ENCODE measurements at regions not wholly inside any gene's neighbourhood (a gene's known extent, or its start where the extent isn't known, plus 50 kb on each side); places are given as distances from the start of the nearest gene placed in this dataset.

DNA sequence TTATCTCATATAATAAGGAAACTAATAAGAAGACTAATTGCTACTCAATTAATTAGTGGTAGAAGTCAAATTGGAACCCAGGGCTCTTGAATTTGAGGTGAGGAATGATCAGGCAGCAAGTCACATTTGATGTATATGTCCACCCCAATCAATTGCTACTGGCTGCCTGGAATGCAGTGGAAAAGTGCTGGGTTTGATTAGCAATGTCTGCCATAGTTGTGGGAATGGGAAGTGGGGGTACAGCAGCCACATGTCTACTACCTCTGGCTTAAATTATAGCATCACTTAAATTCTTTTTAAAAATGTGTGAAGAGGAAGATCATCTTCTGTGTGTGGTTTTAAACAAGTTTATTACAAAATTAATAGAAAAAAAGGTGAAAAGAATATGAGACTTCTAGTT lies 50.8 kb upstream of the NAV2 start:
- DNase-seq, result no peak

DNA sequence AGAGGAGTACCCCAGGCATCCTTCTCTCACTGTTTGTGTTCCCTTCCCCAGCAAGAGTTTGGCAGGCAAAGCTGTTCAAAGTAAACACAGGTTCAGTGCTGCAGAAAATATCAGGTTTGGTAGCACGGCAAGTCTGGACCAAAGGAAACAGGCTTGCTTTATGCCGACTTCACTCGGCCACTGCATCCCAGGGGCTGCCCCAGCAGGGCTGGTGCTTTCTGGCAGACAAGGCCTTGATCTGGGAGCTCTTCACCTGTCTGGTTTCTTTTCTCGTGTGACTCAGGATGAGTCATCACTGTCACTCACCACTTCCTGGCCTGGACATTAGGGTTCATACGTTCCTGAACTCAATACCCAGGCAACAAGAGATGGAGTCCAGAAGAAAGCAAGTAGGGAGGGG lies 52.6 kb upstream of the NAV2 start:
- DNase-seq, result no peak

DNA sequence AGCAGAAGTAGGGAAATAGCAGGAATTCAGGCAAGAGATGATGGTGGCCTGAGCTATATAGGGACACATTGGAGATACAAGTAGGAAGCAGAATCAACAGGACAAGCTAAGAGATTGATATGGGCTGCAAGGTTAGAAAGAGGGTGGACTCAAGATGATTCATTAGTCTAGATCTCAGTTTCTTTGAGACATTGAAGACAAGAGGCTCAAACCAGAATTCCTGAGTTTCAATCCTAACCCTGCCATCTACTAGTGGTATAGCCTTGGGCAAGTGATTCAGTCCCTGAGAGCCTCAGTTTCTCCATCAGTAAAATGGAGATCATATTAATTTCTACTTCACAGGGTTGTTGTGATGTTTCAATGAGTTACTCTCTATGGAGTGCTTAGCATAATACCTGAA lies 53.1 kb upstream of the NAV2 start:
- DNase-seq, result no peak

DNA sequence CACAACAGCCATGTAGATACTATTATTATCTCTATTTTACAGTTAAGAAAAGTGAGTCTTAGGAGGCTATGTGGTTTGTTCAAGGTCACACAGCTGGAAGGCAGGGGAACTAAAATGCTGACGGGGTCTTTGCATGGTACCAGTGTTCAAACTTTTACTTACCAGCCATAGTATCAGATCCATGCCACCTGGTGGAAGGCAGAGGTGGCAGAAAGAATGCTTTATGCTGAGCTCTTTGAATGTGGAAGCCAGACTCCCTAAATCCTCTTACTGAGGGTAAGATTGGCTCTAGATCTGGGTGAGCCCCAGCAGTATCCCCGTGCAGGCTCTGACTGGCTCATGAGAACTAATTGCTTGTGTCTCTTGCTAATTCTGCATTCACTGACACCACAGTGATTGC lies 54.3 kb upstream of the NAV2 start:
- DNase-seq, result no peak

DNA sequence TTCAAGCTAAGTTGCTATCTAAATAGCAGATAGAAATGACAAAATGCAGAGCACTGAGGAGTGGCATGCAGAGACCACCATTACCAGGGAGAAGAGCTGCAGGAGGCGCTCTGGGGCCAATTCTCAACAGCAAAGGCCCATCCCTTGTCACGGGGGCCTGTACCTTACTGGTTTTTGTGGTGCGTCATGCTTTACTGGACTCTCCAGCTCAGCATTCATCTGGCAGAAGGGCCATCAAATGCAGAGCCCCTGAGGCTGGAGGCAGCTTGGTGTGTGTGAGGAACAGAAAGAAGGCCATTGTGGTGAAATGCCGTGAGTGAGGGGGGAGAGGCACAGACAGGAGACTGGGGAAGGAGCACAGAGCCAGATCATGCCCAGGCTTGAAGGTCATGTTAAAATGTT lies 56.5 kb upstream of the NAV2 start:
- no peak for DNase-seq

DNA sequence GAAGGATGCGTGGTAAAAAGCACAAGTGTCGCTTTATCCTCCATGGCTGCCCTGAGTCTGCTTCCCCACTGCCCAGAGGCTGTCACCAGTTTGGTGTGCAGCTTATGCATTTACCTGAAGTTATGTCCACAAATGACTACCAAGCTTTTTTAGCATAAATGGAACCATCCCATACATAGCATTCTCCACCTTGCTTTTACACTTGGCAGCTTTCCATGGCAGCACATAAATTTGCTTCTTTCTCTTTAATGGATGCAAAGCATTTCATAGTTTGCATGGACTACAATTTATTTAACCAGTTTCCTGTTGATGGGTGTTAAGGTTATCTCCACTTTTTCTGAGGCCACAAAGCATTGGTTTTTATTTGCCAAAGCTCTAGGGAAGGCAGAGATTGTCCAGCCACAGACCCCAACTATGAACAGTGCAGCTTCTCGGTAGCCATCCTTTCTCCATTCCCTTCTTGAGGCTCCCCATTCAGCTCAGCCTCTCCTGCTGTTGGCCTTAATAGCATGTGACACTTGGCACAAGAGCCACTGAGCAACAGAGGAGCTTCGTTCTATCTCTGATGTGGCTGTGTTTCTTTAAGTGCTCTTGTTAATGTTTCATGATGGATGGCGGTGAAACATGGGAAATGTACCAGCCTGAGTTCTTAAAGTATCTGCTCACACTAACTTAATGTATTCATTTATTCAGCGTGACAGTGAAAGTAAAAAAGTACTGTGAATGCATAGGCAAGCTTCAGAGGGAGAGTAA lies 59.8 kb upstream of the NAV2 start:
- DNase-seq, result no peak

DNA sequence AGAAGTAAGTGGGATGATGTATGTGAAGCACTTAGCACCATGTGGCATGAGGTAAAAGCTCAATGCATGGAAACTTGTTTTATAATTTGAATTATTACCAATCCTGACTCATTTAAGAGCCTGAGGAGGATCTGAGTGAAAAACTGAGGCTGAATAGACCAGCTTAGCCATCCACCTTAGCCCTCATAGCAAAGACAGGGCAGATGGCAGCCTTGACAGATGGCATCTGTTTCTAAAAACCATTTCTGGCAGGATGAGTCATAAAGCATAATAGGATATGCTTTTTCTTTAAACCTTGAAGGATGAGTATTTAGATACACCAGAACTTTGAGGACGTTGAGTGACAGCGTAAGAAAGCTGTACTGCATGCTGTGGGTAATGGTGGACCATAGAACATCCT lies 61.0 kb upstream of the NAV2 start:
- peak; percentile 58 to 87 for DNase-seq

DNA sequence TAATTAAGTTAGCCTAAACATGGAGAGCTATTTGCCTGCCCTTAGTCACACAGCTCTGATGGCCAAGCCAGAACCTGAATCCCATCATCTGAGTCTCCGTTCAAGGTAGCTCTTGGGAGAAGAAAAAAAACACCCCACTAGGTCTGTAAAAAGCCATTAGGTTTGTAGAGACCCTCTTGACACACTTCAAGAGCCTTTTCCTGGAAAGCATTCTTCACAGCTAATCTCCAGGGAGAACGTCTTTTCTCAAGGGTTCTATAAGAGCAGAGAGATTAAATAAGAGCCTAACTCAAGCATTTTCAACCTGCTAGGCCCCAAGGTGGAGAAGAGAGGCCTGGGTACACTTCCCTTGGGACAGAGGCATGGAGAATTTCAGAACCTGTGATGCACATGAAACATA lies 61.6 kb upstream of the NAV2 start:
- no peak for DNase-seq

DNA sequence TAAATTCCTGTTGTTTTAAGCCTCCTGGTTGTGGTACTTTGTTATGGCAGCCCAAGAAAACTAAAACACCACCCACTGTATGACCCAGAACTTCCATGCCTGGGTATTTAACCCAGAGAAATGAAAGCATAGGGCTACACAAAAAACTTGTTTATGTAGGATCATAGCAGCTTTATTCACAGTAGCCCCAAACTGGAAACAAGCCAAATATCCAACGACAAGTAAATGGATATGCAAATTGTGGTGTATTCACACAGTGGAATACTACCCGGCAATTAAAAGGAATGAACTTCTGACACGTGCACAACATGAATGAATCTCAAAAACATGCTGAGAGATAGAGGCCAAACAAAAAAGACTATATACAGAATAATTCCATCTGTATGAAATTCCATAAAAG lies 62.2 kb upstream of the NAV2 start:
- DNase-seq, result peak in 1 of 2 experiments; percentile 32

DNA sequence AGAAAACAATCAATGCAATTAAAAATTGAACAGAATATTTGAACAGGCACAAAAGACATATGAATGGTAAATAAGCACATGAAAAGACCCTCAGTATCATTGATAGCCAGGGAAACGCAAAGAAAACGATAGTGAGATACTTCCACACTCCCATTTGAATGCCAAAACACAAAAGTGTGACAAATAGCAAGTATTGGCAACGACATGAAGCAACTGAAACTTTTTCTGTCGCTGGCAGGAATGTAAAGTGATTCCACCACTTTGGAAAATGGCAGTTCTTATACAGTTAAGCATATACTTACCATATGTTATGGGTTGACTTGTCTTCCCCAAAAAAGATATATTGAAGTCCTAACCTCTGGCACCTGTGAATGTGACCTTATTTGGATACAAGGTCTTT lies 62.9 kb upstream of the NAV2 start:
- DNase-seq, result peak in 1 of 2 experiments; percentile 58

DNA sequence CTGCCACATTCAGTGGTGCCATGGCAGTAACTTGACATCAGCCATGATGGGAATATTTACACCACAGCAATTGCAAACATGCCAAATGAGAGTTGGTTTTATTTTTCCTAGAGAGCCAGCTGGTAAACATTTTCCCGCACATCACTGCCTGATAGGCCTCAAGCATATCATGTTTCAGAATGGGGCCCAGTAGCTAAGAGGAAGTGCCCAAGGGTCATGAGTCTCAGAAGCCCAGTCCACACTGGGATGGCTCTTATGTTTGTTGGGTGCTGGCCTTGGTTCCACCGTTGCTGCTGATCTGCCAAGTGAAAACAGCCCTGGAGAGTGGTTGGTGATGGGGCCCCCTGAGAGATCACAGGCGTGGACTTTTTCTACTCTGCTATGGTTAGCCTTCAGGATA lies 64.3 kb upstream of the NAV2 start:
- no peak for DNase-seq

DNA sequence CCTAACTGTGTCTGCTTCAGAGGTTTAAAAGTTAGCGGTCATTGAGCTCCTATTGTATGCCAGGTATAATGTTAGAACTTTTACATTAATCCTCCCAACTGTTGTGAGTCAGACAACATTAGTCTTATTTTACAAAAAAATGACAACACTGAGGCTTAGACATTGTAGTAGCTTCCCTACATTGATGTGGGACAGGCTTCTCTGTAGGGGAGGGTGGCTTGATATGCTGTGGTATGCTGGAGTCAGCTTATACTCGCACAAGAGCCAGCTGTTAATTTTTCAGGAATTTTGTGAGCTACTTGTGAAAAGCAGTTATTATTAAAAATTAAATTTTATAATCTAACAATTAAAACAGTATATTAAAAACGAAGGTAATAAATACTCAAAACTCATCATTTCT lies 64.8 kb upstream of the NAV2 start:
- no peak for DNase-seq

DNA sequence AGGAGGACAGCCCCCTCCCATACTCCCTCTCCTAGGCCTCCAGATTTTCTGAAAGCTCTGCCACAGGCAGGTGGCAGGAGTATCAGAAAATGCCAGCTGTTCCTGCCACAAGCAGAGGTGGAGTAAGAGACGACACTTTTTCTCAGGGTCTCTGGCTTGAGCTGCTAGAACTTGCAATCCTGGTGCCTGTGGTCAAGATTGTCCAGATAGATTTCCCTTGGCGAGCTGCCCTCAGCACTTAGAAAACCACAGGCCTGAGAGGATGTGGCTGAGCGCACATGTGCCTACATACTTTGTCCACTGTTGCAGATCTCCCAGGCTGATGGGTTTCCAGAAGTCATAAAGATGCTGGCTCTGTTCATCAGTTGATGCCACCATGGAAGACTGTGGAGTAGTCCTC lies 65.7 kb upstream of the NAV2 start:
- DNase-seq, result no peak

DNA sequence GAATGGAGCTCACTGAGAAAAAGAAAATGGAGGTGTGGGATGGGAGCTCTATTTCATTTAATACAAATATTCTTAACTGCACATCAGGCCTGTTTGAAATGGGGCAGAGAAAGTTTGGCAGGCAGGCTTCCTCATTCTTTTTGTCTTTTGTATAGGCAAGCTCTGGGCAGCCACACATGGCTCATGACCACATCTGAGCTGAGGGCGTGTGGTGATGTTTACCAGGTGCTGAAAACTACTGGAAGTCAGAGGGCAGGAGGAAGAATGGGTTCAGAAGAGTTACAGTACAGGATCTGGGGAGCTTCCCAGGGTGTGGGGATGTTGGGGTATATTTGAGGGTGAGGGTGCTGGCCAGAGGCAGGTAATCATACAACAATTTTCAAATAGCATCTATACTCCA lies 66.3 kb upstream of the NAV2 start:
- no peak for DNase-seq

DNA sequence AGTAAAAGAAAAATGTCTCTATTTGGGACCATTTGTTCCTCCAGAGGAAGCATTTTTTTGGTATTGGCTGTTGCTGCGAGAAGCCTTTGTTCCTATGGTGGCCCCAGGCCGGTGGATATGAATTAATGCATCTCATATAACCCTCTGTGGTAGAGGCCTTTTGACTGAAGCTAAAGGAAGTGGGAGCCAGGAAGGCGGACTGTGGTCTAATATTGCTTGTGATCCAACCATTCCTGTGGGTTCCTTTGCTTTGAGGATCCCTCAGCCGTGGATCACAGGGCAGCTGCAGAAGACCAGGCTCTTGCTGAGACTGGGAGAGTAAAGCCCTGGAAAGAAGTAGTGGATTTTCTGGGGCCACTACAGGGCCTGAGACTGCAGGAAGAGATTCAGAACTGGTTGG lies 68.3 kb upstream of the NAV2 start:
- DNase-seq, result no peak

DNA sequence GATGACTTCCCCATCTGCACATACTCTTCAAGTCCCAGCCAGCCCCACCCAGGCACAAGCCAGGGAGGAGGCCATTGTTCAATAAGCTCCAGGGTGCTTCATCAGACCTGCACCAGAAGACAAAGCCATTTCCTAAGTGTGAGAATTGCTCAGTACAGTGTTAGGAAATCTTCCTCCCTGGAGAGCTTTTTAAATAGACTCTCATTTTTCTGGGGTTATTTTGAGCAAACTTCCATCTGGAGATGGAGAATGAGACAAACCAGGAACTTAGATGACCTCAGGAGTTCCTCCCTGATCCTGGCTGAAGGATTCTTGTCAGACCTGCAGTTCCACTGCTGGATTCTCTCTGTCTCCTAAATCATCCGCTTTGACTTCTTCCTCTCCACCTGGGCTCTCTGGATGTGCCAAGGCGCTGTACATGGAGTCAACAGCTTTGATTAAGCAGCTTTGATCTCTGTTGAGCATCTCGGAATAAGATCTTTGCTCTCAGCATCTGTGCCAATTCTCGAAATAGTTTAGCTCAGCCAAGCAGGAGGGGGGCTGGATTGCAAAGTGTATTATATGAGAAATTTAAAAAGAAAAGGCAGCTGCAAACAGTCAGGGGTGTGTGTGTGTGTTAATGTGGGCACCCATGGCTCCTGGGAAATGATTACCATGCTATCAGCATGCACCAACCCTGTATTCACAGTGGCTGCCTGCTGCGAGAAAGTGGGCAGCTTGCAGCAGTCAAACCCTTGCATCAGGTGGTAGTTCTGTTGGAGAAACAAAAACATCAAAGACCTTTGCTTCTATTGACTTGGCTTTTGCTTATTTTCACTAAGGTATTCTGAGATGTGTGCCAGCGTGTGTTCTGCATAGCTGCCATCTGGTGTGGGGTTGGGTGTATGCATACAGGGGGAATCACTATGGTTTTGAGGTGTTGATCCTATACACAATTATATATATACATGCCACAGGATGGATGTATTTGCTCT lies 70.2 kb upstream of the NAV2 start:
- no peak for DNase-seq

DNA sequence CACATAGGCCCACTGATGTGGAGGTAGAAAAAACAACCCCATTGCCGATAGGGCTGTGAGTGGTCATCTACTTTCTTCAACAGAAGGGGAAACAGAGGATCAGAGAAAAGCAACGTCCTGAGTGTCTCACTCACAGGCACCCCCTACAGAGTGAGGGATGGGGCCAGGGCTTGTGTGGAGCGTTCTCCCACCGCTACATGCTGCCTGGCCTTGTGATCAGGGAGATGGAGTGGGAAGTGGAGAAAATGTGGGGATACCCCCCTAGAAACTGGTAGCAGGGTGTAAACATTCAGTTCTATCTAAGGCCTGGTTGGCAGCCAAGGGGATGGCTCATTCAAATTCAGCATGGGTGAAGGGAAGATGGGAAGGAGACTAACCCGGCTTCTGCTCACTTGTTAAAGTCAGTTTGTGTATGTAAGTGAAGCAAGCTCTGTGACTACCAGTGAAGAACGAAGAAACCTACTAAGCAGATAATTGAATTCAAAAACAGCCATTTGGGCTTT lies 73.0 kb upstream of the NAV2 start:
- DNase-seq, result no peak

DNA sequence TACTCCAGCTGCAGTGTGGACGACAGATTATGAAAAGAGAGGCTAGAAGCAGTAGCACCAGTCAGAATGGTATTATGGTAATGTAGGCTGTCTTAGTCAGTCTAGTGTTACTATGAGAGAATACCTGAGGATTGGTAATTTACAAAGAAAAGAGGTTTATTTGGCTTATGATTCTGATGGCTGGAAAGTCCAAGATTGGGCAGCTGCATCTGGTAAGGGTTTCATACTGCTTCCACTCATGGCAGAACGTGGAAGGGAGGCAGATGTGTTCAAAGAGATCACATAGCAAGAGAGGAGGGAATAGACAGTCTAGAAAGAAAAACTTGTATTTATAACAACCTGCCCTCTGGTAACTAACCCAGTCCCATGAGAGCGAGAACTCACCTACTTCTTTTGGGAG lies 77.3 kb upstream of the NAV2 start:
- DNase-seq, result no peak

DNA sequence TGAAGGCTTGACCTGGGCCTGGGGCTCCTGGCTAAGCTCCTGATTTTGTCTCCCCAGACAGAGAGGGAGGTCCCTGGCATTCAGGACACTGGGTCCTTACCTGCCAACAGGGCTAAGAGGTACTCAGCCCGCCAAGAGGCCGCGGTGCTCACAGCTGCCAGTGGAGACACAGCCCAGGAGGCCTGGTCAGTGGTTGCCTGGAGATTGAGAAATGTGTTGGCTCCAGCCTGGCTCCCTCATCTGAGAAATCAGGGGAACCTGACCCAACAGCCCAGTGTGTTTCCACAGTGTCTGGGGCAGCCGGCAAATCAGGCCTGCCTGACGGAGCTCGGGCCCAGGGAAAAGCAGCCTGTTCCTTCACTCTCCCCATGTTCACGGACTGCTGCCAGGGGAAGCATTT lies 79.4 kb upstream of the NAV2 start:
- DNase-seq, result peak; percentile 28 to 66

DNA sequence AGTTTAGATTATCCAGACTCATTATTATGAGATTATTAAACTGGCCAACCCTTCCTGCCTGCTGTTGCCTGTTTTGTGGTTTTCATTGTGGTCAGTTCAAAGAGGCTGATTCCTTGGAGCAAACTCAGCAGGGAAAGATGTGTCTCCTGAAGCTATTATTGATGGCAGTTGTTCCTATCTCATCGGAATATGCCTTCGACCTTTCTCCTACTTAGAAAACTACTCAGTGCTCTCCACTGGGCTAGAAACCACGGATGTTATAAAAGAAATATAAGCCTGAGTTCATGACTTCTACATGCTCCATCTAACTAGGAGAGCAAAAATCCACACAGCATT lies 80.2 kb upstream of the NAV2 start:
- no peak for DNase-seq

DNA sequence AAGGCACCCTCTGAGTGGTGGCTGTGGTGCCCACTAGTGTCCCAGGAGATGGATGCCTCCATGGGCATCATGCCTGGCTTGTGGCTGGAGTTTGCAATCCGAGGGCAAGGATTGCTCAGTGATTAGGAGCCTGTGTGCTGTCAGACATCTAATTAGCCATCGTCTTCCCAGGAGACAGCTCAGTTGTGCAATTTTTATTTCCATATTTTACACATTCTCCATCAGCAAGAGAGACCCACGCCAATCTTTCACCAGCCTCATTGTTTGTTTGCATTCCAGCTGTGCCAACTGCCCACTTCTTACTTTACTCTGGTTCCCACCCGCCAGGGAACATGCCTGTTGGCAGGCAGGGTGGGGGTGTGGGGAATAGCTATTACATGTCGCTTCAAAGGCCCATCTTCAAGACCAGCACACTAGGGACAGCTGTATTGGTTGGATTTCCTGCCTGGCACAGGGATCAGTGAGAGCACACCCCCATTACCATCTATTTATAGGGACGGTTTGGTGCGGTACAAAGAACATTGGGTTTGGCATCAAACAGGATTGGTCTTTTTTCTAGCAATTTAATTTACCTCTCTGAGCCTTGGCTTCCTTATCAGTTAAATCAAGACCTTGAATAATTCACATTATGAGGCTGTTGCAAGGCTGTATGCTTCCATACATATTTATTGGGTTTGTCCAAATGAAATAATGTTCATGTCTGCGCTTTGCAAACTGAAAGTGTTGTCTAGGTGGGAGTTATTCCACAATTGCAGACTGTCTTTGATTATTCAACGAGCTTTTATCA lies 80.7 kb upstream of the NAV2 start:
- peak; percentile 62 to 66 for DNase-seq

DNA sequence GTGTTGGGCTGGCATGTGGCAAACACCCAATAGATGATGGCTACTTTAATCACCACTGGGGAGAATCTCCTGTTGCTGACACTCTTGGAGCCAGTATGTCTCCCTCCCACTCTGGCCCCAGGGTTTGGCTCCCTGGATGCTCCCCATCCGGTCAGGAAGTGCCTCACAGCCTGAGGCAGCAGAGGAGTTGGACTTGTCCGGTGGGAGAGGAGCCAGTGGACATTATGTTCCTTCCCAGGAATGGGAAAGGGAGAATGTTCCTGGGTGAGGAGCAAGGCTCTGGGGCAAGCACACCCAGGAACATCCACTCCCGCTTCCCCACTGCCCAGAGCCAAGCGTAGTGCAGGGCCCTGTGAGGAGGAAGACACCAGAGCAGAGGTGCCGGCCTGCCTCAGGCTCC lies 84.6 kb upstream of the NAV2 start:
- no peak for DNase-seq

DNA sequence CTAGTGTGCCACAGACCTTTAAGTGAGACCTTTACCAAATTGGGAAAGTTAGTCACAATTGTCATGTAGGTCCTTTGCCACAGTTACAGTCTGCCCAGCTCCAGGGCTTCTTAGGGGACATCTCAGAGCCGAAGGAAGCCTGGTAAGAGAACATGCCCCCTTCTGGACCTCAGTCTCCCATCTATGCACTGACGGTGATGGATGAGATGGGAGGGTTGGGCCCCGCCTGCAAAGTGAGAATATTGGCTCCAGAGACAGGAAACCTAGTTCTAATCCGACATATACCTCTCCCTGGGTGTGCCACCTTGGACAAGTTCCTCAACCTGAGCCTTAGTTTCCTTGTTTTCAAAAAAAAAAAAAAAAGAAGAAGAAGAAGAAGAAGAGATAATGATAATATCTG lies 85.1 kb upstream of the NAV2 start:
- DNase-seq, result no peak

Data from NCI-H446 (cell line).